ENCODE measurements at regions not wholly inside any gene's neighbourhood (a gene's known extent, or its start where the extent isn't known, plus 50 kb on each side); places are given as distances from the start of the nearest gene placed in this dataset.
"Not testable (repeated sequence)": the region's sequence is repeated elsewhere in the genome, so short reads cannot be mapped to it uniquely, and the experiment has no call there.

GRCh38 chr2:64923385-64923710 lies 65.9 kb upstream of the SLC1A4 start:
- TF ChIP-seq CTCF (IDR thresholded peaks at IDR 0.05; ENCODE audit: low read length) = no peak
- TF ChIP-seq EZH2 (IDR thresholded peaks at IDR 0.05; ENCODE audit: borderline replicate concordance, low read length) = no peak

GRCh38 chr2:64924170-64924934 lies 64.8 kb upstream of the SLC1A4 start:
- peaks cover 35% of the 10 kb centered on the region for H3K4me1 ChIP-seq (ENCODE audit: insufficient read depth, low read length, severe bottlenecking)
- H3F3A ChIP-seq (ENCODE audit: insufficient read depth, low read length) = no peaks in the 10 kb centered on the region
- no peak overlapping the region for H3K4me2 ChIP-seq (ENCODE audit: low read length)
- H2AFZ ChIP-seq (ENCODE audit: low read length) = no peak overlapping the region
- no peaks in the 10 kb centered on the region for H3K27me3 ChIP-seq (ENCODE audit: insufficient read depth, low read length)
- H3K79me2 ChIP-seq (ENCODE audit: insufficient read depth, low read length) = peaks cover 51% of the 10 kb centered on the region
- H3K36me3 ChIP-seq (ENCODE audit: insufficient read depth, low read length) = peaks cover 80% of the 10 kb centered on the region
- TF ChIP-seq EZH2 (IDR thresholded peaks at IDR 0.05; ENCODE audit: borderline replicate concordance, low read length) (no peak), CTCF (IDR thresholded peaks at IDR 0.05; ENCODE audit: low read length) (no peak)
- no peak overlapping the region for H3K4me3 ChIP-seq (ENCODE audit: low read depth, low read length, poor library complexity, severe bottlenecking)
- H3K9me2 ChIP-seq (ENCODE audit: low read depth, low read length) = no peaks in the 10 kb centered on the region
- H3K27ac ChIP-seq (ENCODE audit: low read depth, low read length, poor library complexity, severe bottlenecking) = peak overlapping the region; percentile 88
- no peaks in the 10 kb centered on the region for H4K20me1 ChIP-seq (ENCODE audit: insufficient read depth, low read length)
- H3K9me3 ChIP-seq (ENCODE audit: low read length) = 0 out of 2 replicates have a peak, but pooled peaks cover 15% of the 10 kb centered on the region
- H3K9ac ChIP-seq (ENCODE audit: low read length) = no peak overlapping the region

More at GRCh38 chr2:64923385-64923710, 65.9 kb upstream of the SLC1A4 start:
- Histone ChIP-seq H3F3A (ENCODE audit: insufficient read depth, low read length) (no peaks in the 10 kb centered on the region), H3K9me3 (ENCODE audit: low read length) (0 out of 2 replicates have a peak, but pooled peaks cover 15% of the 10 kb centered on the region), H4K20me1 (ENCODE audit: insufficient read depth, low read length) (no peaks in the 10 kb centered on the region), H3K79me2 (ENCODE audit: insufficient read depth, low read length) (peaks cover 41% of the 10 kb centered on the region), H3K27ac (ENCODE audit: low read depth, low read length, poor library complexity, severe bottlenecking) (peak overlapping the region; percentile 88), H3K36me3 (ENCODE audit: insufficient read depth, low read length) (peaks cover 79% of the 10 kb centered on the region), H3K4me1 (ENCODE audit: insufficient read depth, low read length, severe bottlenecking) (peaks cover 29% of the 10 kb centered on the region), H3K9ac (ENCODE audit: low read length) (peak overlapping the region; percentile 30; the same call in 1 of the 2 replicates), H3K4me2 (ENCODE audit: low read length) (peak overlapping the region; percentile 26; the same call in 1 of the 2 replicates), H3K4me3 (ENCODE audit: low read depth, low read length, poor library complexity, severe bottlenecking) (no peak overlapping the region), H2AFZ (ENCODE audit: low read length) (no peak overlapping the region), H3K27me3 (ENCODE audit: insufficient read depth, low read length) (no peaks in the 10 kb centered on the region), H3K9me2 (ENCODE audit: low read depth, low read length) (no peaks in the 10 kb centered on the region)

DNA sequence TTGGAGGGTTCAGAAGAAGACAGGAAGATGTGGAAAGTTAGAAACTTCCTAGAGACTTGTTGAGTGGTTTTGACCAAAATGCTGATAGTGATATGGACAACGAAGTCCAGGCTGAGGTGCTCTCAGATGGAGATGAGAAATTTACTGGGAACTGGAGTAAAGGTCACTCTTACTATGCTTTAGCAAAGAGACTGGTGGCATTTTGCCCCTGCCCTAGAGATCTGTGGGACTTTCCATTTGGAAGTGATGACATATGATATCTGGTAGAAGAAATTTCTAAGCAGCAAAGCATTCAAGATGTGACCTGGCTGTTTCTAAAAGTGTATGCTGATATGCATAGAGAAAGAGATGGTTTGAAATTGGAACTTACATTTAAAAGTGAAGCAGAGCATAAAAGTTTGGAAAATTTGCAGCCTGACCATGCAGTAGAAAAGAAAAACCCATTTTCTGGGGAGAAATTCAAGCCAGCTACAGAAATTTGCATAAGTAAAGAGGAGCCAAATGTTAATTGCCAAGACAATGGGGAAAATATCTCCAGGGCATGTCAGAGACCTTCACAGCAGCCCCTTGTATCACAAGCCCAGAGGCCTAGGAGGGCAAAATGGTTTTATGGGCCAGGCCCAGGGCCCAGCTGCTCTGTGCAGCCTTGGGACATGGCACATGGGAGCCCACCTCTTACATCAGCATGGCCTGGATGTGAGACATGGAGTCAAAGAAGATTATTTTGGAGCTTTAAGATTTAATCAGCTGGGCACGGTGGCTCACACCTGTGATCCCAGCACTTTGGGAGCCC lies 63.1 kb upstream of the SLC1A4 start:
- 0 out of 2 replicates have a peak, but pooled peaks cover 15% of the 10 kb centered on the region for H3K9me3 ChIP-seq (ENCODE audit: low read length)
- H3K4me2 ChIP-seq (ENCODE audit: low read length) = not testable (repeated sequence)

More for the DNA sequence above, 63.1 kb upstream of the SLC1A4 start:
- H3K27me3 ChIP-seq (ENCODE audit: insufficient read depth, low read length); H3K9me2 ChIP-seq (ENCODE audit: low read depth, low read length); H4K20me1 ChIP-seq (ENCODE audit: insufficient read depth, low read length); H3K27ac ChIP-seq (ENCODE audit: low read depth, low read length, poor library complexity, severe bottlenecking); H3K4me3 ChIP-seq (ENCODE audit: low read depth, low read length, poor library complexity, severe bottlenecking); H3F3A ChIP-seq (ENCODE audit: insufficient read depth, low read length); H3K9ac ChIP-seq (ENCODE audit: low read length); H2AFZ ChIP-seq (ENCODE audit: low read length): not testable (repeated sequence)
- H3K4me1 ChIP-seq (ENCODE audit: insufficient read depth, low read length, severe bottlenecking) = peaks cover 53% of the 10 kb centered on the region
- peaks cover 77% of the 10 kb centered on the region for H3K36me3 ChIP-seq (ENCODE audit: insufficient read depth, low read length)
- H3K79me2 ChIP-seq (ENCODE audit: insufficient read depth, low read length) = peaks cover 69% of the 10 kb centered on the region

Measured in OCI-LY1 (cell line).